Astrocyte (in vitro differentiated cells and primary cell): ENCODE measurements at regions not wholly inside any gene's neighbourhood (a gene's known extent, or its start where the extent isn't known, plus 50 kb on each side); places are given as distances from the start of the nearest gene placed in this dataset.

Experiments used
- DNase-seq: peaks from one replicate; pipeline ENCODE4 v3.0.0-alpha.2; 2010; ENCODE audit warnings: low read depth
- FAIRE-seq: peaks from 2 replicates; lab custom pipeline; 2011; peaks lifted over from hg19 to GRCh38; lab: Jason Lieb, UNC
- H2AFZ ChIP-seq: 2 replicates; pipeline ENCODE4 v1.6.0; 2012; ENCODE audit warnings: low read depth, low read length, inconsistent platforms
- H3K27ac ChIP-seq: 2 replicates; pipeline ENCODE4 v1.5.1; 2011; ENCODE audit warnings: low read depth, low read length, inconsistent platforms
- H3K27me3 ChIP-seq: 2 replicates; pipeline ENCODE4 v1.6.0; 2011; ENCODE audit warnings: low read length, inconsistent platforms; ENCODE audit not compliant: insufficient read depth
- H3K36me3 ChIP-seq: 2 replicates; pipeline ENCODE4 v1.5.1; 2011; ENCODE audit warnings: low read length, inconsistent platforms; ENCODE audit not compliant: insufficient read depth
- H3K4me1 ChIP-seq: 2 replicates; pipeline ENCODE4 v1.5.1; 2011; ENCODE audit warnings: low read length, inconsistent platforms; ENCODE audit not compliant: insufficient read depth
- H3K4me2 ChIP-seq: 2 replicates; pipeline ENCODE4 v1.6.0; 2012; ENCODE audit warnings: low read length, inconsistent platforms
- H3K4me3 ChIP-seq: 2 replicates; pipeline ENCODE4 v1.5.1; 2011; ENCODE audit warnings: low read depth, mild to moderate bottlenecking, low read length, inconsistent platforms; ENCODE audit not compliant: insufficient read depth
- H3K79me2 ChIP-seq: 2 replicates; pipeline ENCODE4 v1.6.0; 2012; ENCODE audit warnings: mild to moderate bottlenecking, low read length, inconsistent platforms; ENCODE audit not compliant: insufficient read depth
- H3K9ac ChIP-seq: 2 replicates; pipeline ENCODE4 v1.6.0; 2012; ENCODE audit warnings: mild to moderate bottlenecking, low read length, inconsistent platforms
- H3K9me3 ChIP-seq: 2 replicates; pipeline ENCODE4 v1.5.1; 2012; ENCODE audit warnings: low read depth, mild to moderate bottlenecking, low read length, inconsistent platforms; ENCODE audit not compliant: insufficient read depth
- H4K20me1 ChIP-seq: 2 replicates; pipeline ENCODE4 v1.6.0; 2012; ENCODE audit warnings: low read length, inconsistent platforms; ENCODE audit not compliant: insufficient read depth
- H3K27ac Mint-ChIP-seq: one replicate; pipeline ENCODE4 v1.8.0; 2021; ENCODE audit warnings: mild to moderate bottlenecking, mixed read lengths; ENCODE audit not compliant: unreplicated experiment
- H3K27me3 Mint-ChIP-seq: one replicate; pipeline ENCODE4 v1.8.0; 2021; ENCODE audit warnings: low read depth, mixed read lengths; ENCODE audit not compliant: unreplicated experiment
- H3K36me3 Mint-ChIP-seq: one replicate; pipeline ENCODE4 v1.8.0; 2021; ENCODE audit warnings: low read depth, mixed read lengths; ENCODE audit not compliant: unreplicated experiment
- H3K4me1 Mint-ChIP-seq: one replicate; pipeline ENCODE4 v1.8.0; 2021; ENCODE audit warnings: low read depth, mixed read lengths; ENCODE audit not compliant: unreplicated experiment
- H3K4me3 Mint-ChIP-seq: one replicate; pipeline ENCODE4 v1.8.0; 2021; ENCODE audit warnings: mild to moderate bottlenecking, moderate library complexity, mixed read lengths; ENCODE audit not compliant: unreplicated experiment
- H3K9me3 Mint-ChIP-seq: one replicate; pipeline ENCODE4 v1.8.0; 2021; ENCODE audit warnings: mild to moderate bottlenecking, mixed read lengths; ENCODE audit not compliant: unreplicated experiment
- EZH2 ChIP-seq: IDR thresholded peaks from 2 replicates; pipeline ENCODE4 v1.6.1; 2012; ENCODE audit warnings: mild to moderate bottlenecking, low read length, inconsistent platforms; ENCODE audit not compliant: insufficient read depth
- TF ChIP-seq, protein P1 (sequence below): IDR thresholded peaks from 2 replicates; pipeline ENCODE4 v1.5.1; 2011; ENCODE audit warnings: low read depth, mild to moderate bottlenecking, inconsistent platforms, low read length, moderate library complexity; ENCODE audit not compliant: insufficient read depth

DNA sequence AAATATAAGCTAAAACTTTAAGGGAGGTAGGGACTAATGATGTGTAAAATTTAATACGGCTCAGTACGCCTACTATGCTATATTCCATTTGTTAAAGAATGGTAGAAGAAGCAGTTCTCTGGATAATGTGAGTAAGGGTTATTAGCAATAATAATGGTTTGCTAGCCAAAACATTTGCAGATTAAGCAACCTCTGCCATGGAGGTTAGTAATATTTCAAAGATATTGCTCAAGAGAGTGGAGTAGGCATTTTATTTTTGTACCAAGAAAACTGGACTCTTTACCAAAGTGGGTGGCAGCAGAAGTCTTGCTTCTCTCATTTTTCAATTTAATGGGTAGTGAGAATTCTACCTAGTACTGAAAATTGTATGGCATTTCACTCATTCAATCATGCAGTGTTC lies 158.9 kb upstream of the TMEM106B start:
- no peak for DNase-seq
- TF ChIP-seq, protein P1, sequence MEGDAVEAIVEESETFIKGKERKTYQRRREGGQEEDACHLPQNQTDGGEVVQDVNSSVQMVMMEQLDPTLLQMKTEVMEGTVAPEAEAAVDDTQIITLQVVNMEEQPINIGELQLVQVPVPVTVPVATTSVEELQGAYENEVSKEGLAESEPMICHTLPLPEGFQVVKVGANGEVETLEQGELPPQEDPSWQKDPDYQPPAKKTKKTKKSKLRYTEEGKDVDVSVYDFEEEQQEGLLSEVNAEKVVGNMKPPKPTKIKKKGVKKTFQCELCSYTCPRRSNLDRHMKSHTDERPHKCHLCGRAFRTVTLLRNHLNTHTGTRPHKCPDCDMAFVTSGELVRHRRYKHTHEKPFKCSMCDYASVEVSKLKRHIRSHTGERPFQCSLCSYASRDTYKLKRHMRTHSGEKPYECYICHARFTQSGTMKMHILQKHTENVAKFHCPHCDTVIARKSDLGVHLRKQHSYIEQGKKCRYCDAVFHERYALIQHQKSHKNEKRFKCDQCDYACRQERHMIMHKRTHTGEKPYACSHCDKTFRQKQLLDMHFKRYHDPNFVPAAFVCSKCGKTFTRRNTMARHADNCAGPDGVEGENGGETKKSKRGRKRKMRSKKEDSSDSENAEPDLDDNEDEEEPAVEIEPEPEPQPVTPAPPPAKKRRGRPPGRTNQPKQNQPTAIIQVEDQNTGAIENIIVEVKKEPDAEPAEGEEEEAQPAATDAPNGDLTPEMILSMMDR, result no peak
- TF ChIP-seq EZH2, result no peak
- Mint-ChIP-seq H3K9me3 (peaks cover 11% of the 10 kb centered on the region), H3K36me3 (no peaks in the 10 kb centered on the region), H3K27me3 (no peaks in the 10 kb centered on the region), H3K4me3 (no peak overlapping the region), H3K4me1 (no peaks in the 10 kb centered on the region), H3K27ac (no peak overlapping the region)
- no peaks in the 10 kb centered on the region for H3K4me1 ChIP-seq
- H3K4me2 ChIP-seq, result no peak overlapping the region
- H3K9me3 ChIP-seq, result no peaks in the 10 kb centered on the region
- no peak overlapping the region for H3K9ac ChIP-seq
- FAIRE-seq, result no peak
- H3K36me3 ChIP-seq, result no peaks in the 10 kb centered on the region
- H3K79me2 ChIP-seq, result no peaks in the 10 kb centered on the region
- H3K4me3 ChIP-seq, result no peak overlapping the region
- no peaks in the 10 kb centered on the region for H3K27me3 ChIP-seq
- no peaks in the 10 kb centered on the region for H4K20me1 ChIP-seq
- no peak overlapping the region for H2AFZ ChIP-seq
- H3K27ac ChIP-seq, result no peak overlapping the region

DNA sequence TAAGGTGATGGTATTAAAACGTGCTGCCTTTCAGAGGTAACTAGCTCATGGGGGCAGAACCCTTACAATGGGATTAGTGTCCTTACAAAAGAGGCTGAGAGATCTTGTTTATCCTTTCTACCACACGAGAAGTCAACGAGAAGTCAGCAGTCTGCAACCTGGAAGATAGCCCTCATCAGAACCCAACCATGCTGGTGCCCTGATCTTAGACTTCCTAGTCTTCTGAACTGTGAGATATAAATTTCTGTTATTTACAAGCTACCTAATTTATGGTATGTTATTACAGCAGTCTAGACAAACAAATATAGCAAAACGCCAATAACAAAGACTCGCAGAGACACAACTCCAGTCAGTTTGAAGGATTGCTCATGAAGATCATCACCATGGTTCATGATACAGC lies 157.5 kb upstream of the TMEM106B start:
- H3K9me3 Mint-ChIP-seq, result peaks cover 13% of the 10 kb centered on the region
- H3K4me1 ChIP-seq, result no peaks in the 10 kb centered on the region
- H3K27me3 Mint-ChIP-seq, result no peaks in the 10 kb centered on the region
- no peak overlapping the region for H2AFZ ChIP-seq
- FAIRE-seq, result no peak
- no peak for DNase-seq
- no peaks in the 10 kb centered on the region for H4K20me1 ChIP-seq
- H3K4me1 Mint-ChIP-seq, result no peaks in the 10 kb centered on the region
- H3K4me3 Mint-ChIP-seq, result no peak overlapping the region
- H3K27ac ChIP-seq, result no peak overlapping the region
- H3K4me3 ChIP-seq, result no peak overlapping the region
- H3K36me3 ChIP-seq, result no peaks in the 10 kb centered on the region
- H3K9ac ChIP-seq, result no peak overlapping the region
- no peaks in the 10 kb centered on the region for H3K27me3 ChIP-seq
- H3K4me2 ChIP-seq, result no peak overlapping the region
- no peaks in the 10 kb centered on the region for H3K79me2 ChIP-seq
- no peak overlapping the region for H3K27ac Mint-ChIP-seq
- TF ChIP-seq EZH2, result no peak
- TF ChIP-seq, protein P1, result no peak
- no peaks in the 10 kb centered on the region for H3K9me3 ChIP-seq
- no peaks in the 10 kb centered on the region for H3K36me3 Mint-ChIP-seq

DNA sequence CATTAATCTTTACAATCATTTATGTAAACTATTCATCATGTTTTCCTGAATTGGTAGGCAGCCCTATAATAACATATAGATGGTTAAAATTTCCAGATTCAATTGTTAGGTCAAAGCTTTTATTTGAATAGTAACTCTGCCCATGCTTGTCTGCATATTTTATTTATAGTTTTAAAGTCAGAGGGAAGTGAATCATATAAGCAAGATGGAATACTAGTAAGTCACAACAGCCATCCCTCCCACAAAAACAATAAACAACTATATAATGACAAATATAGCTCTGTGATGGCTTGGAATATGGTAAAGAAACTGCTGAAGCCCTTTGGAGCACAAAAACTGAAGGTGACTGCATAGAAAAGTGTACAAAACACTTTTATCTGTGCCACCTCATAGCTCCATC lies 156.3 kb upstream of the TMEM106B start:
- no peaks in the 10 kb centered on the region for H3K4me1 Mint-ChIP-seq
- H4K20me1 ChIP-seq, result no peaks in the 10 kb centered on the region
- FAIRE-seq (no peak), DNase-seq (no peak)
- no peak overlapping the region for H3K9ac ChIP-seq
- no peak for TF ChIP-seq EZH2
- TF ChIP-seq, protein P1, result no peak
- H3K4me3 ChIP-seq, result no peak overlapping the region
- H3K4me3 Mint-ChIP-seq, result no peak overlapping the region
- no peaks in the 10 kb centered on the region for H3K27me3 Mint-ChIP-seq
- H3K27ac ChIP-seq, result no peak overlapping the region
- no peaks in the 10 kb centered on the region for H3K36me3 ChIP-seq
- H2AFZ ChIP-seq, result no peak overlapping the region
- H3K4me2 ChIP-seq, result no peak overlapping the region
- no peaks in the 10 kb centered on the region for H3K4me1 ChIP-seq
- peaks cover 13% of the 10 kb centered on the region for H3K9me3 Mint-ChIP-seq
- no peak overlapping the region for H3K27ac Mint-ChIP-seq
- no peaks in the 10 kb centered on the region for H3K79me2 ChIP-seq
- no peaks in the 10 kb centered on the region for H3K9me3 ChIP-seq
- H3K36me3 Mint-ChIP-seq, result no peaks in the 10 kb centered on the region
- no peaks in the 10 kb centered on the region for H3K27me3 ChIP-seq
